Activated CD8-positive, alpha-beta memory T cell treated with anti-CD3 and anti-CD28 coated beads, Interleukin-2, amount 50 U/mL, for 24 hours (primary cell): ENCODE measurements at regions not wholly inside any gene's neighbourhood (a gene's known extent, or its start where the extent isn't known, plus 50 kb on each side); places are given as distances from the start of the nearest gene placed in this dataset.
"Not testable (repeated sequence)": the region's sequence is repeated elsewhere in the genome, so short reads cannot be mapped to it uniquely, and the experiment has no call there.

ENCODE experiments used
- DNase-seq: peaks from one replicate; pipeline ENCODE4 v3.0.0-alpha.2; 2020; ENCODE audit errors: extremely low read depth

DNA sequence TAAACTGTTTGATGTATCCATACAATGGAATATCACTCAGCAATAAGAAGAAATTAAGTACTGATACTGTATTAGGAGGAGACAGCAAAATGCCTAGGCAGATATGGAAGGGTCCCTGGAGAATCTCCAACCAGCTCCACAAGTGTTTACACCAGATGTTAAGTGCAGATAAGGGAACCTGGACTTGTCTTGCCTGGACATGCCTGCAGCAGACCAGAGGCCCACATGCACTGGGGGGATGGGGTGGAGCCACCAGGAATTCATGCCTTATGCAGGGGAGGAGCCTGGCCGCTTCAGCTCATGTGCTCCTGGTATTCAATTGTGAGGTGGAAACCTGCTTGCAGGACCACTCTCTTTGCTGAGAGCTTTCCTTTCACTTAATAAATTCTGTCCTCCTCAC is 287.6 kb downstream of the LIPI start:
- not testable (repeated sequence) for DNase-seq

DNA sequence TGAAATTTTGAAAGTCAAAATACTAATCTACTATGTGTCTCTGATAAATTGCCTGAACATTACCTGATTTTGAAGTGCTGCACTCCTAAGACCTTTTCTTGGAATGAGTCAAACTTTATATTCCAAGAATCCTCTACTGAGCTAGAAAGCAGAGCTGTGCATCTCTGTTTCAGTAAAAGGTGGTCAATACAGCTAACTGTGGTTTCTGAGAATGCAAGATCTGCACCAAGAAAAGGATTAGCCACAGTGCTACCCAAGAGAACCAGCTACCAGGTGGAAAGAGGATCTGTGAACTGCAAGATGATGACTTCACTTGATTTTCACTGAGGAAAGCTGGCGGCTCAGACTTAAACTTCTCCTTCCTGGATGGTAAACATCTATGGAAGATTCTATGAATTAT is 289.3 kb downstream of the LIPI start:
- not testable (repeated sequence) for DNase-seq

DNA sequence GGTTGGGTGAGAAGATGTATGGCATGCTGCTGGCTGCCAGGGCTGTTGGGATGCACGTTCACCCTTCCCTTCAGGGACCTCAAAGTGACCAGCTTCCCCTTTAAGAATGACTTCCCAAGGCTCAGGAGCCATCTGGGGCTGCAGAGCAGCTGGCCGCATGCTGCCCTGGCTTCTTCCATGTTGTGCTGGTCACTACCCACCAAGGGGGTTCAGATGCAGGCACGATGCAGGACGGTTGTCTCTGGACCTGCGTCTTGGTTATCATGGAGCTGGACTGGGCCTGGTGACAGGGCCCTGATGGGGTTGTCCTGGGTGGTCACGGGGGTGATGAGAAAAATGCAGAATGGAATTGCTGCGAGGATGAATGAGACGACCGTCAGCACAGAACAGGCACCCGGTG is 297.8 kb downstream of the POTED start:
- DNase-seq = not testable (repeated sequence)

DNA sequence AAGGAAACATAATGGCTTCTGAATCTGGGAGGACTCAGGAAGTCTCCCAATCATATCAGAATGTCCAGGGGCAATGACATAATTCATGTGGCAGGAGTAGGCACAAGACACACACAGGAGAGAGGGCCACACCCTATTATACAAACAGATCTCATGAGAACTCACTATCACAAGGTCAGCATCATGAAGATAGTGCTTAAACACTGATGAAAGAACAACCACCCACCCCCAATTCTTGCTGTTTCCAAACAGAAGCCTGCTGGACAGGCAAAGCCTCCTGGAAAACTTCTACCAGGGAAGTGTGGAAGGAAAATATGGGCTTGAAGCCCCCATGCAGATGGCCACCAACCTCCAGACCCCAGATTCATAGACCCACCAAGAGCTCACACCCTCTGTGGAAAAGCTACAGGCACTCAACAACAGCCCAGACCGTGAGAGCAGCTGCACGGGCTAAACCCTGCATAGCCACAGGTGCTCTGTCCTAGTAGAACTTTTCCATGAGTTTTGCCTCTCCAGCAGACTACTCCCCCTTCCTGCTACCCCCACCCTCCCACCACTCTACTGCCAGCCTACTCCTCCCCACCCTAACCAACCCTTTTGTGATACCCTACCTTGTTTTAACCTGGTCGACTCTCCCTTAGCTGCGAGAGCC is 287.1 kb downstream of the POTED start:
- DNase-seq = not testable (repeated sequence)

DNA sequence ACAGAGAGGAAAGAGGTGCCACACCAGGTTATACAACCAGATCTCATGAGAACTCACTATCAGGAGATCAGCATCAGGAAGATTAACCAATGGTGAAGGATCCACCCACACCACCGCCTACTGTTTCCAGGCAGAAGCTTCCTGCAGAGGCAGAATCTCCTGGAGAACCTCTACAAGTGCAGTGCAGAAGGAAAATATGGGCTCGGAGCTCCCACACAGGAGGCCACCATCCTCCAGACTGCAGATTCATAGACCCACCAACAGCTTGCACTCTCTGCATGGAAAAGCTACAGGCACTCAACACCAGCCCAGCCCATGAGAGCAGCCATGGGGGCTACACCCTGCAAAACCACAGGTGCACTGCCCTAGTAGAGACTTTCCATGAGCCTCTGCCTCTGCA is 284.0 kb downstream of the POTED start:
- not testable (repeated sequence) for DNase-seq

DNA sequence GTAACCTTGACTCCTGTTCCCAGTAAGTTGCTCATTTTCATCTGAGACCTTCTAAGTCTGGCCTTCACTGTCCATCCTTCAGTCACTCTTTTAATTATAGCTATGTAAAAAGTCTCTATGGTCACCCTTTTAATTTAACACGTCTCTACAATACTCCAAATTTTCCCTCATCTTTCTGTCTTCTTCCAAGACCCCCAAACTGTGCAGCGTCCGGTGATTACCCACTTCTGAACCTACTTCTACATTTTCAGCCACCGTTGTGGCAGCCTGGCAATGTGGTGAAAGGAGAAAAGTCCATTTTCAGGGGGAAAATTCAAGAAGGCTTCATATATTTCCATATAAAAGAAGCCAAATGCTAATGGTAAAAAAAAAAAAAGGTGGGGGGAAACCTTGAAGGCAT is 283.4 kb downstream of the POTED start:
- not testable (repeated sequence) for DNase-seq

DNA sequence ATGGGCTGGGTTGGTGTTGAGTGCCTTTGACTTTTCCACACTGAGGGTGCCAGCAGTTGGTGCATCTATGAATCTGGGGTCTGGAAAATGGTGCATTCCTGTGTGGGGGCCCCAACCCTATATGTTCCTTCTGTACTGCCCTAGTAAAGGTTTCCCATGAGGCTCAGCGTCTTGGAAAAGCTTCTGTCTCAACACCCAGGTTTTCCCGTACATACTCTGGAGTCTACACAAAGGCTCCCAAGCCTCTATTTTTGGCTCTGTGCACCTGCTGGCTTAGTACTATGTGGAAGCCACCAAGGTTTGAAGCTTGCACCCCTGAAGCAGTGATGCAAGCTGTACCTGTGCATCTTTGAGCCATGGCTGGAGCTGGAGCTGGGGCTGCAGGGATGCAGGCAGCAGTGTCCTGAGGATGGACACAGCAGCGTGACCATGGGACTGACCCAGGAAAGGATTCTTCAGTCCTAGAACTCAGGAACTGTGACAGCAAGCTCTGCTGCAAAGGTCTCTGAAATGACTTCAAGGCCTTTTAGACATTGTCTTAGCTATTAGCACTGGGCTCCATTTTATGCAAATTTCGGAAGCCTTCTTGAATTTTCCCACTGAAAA is 282.7 kb downstream of the POTED start:
- not testable (repeated sequence) for DNase-seq

DNA sequence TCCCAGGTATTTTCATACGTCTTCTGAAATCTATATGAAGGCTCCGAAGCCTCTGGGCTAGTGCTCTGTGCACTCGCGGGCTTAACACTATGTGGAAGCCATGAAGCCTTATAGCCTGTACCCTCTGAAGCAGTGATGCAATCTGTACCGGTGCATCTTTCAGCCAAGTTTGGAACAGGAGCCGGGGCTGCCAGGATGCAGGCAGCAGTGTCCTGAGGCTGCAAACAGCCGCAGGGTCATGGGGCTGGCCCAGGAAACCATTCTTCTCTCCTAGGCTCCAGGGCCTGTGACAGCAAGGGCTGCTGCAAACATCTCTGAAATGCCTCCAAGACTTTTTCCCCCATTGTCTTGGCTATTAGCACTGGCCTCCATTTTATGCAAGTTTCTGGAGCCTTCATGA is 279.6 kb downstream of the POTED start:
- not testable (repeated sequence) for DNase-seq

DNA sequence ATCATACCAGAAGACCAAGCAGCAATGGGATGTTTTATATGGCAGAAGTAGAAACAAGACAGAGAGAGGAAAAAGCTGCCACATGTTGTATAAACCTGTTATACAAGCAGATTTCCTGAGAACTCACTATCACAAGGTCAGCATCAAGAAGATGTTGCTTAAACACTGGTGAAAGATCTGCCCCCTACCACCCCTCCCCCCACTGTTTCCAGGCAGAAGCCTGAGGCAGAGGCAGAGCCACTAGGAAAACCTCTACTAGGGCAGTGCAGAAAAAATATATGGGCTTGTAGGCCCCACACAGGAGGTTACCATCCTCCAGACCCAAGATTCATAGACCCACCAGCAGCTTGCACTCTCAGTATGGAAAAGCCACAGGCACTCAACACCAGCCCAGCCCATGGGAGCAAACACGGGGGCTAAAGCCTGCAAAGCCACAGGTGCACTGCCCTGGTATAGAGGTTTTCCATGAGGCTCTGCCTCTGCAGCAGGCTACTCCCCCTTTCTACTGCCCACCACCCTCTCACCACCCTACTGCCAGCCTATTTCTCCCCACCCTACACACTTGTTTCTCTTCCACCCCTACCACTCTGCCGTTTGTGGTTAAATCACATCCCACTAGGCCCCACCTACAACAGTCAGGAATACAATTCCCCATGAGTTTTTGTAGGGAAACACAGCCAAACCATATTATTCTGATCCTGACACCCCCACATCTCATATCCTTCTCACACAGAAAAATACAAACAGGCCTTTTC is 274.2 kb downstream of the POTED start:
- DNase-seq = not testable (repeated sequence)

DNA sequence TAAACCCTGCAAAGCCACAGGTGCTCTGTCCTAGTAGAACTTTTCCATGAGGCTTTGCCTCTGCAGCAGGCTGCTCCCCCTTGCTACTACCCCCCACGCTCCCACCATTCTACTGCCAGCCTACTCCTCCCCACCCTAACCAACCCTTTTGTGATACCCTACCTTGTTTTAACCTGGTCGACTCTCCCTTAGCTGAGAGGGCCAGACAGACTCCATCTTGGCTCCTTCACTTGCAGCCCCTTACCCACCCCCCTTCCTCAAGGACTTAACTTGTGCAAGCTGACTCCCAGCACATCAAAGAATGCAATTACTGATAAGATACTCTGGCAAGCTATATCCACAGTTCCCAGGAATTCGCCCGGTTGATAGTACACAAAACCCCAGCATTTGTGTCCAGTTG is 267.9 kb downstream of the POTED start:
- DNase-seq = not testable (repeated sequence)

DNA sequence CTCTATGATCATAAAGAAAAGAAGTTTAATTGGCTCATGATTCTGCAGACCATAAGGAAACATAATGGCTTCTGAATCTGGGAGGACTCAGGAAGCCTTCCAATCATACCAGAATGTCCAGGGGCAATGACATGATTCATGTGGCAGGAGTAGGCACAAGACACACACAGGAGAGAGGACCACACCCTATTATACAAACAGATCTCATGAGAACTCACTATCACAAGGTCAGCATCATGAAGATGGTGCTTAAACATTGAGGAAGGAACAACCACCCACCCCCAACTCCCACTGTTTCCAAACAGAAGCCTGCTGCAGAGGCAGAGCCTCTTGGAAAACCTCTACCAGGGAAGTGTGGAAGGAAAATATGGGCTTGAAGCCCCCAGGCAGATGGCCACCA is 267.4 kb downstream of the POTED start:
- not testable (repeated sequence) for DNase-seq

DNA sequence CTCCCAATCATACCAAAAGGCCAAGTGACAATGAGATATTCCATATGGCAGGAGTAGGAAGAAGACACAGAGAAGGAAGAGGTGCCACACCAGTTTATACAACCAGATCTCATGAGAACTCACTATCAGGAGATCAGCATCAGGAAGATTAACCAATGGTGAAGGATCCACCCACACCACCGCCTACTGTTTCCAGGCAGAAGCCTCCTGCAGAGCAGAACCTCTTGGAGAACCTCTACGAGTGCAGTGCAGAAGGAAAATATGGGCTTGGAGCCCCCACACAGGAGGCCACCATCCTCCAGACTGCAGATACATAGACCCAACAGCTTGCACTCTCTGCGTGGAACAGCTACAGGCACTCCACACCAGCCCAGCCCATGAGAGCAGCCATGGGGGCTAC is 264.4 kb downstream of the POTED start:
- not testable (repeated sequence) for DNase-seq

DNA sequence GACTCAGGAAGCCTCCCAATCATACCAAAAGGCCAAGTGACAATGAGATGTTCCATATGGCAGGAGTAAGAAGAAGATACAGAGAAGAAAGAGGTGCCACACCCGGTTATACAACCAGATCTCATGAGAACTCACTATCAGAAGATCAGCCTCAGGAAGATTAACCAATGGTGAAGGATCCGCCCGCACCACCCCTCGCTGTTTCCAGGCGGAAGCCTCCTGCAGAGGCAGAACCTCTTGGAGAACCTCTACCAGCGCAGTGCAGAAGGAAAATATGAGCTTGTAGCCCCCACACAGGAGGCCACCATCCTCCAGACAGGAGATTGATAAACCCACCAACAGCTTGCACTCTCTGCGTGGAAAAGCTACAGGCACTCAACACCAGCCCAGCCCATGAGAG is 245.1 kb downstream of the POTED start:
- no peak for DNase-seq

DNA sequence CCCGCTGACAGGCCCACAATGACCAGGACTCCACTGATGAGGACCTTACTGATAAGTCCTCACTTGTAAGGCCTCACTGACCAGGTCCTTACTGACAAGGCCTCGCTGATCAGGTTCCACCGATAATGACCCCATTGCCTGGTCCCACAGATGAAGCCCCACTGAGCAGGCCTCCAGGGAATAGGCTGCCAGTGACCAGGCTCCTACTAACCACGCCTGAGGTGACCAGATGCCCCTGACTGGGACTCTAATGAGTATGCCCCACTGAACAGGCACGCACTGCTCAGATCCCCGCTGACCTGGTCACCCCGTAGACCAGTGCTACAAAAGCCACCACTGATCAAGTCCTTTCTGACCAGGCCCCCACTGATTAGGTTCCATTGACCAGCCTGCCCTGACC is 241.2 kb downstream of the POTED start:
- DNase-seq = not testable (repeated sequence)

DNA sequence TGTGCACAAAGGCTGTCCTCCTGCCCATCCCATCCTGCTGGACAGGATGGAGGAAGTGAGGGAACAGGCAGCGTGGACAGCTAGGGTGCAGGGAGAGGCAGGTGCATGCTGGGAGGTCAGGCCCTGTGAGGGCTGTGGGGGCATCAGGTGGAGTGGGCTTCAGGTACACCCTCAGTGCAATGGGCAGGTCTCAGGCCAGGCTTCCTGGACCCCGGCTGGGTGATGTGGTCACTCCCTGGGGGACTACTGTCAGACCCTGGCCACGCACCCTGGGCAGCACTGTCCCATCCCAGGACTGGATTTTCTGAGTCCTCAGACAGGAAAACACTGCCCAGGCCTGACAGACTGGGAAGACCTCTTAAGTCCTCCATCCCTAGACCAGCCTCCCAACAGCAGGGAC is 239.9 kb downstream of the POTED start:
- DNase-seq = not testable (repeated sequence)

DNA sequence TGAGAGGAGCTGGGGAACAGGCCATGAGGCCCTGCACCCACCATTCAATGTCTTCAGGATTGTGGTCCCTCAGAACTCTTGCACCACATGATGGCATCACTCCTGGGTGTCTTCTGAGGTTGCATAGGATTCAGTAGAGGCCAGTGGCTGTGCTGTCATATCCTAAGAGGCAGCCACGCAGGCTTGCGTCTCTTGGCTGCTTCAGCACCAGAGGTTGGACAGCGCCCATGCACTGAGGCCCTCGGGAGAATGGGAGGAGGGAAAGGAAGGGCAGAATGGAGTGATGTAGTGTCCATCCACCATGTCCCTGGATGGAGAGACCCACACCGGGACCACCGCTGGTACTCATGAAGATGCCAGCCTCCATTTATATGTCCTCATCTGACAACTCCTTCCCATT is 237.1 kb downstream of the POTED start:
- not testable (repeated sequence) for DNase-seq

DNA sequence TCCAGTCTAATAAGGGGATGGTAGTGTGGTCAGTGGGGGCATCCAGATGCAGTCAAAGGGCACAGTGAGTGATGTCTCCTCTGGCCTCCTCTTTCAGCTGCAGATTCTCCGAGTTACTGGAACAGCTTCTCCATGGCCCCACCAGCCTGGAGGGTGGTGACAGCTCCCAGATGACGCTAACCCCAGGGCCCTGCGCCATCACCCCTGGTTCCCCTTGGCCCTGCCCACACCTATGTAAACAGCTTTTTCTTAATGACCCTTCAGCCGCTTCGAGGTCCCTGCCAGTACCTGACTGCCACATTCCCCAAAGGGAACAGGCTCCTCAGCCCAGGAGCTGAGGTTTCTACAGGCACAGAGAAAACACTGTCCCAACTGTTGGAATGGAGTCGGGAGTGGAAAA is 235.0 kb downstream of the POTED start:
- DNase-seq = not testable (repeated sequence)

DNA sequence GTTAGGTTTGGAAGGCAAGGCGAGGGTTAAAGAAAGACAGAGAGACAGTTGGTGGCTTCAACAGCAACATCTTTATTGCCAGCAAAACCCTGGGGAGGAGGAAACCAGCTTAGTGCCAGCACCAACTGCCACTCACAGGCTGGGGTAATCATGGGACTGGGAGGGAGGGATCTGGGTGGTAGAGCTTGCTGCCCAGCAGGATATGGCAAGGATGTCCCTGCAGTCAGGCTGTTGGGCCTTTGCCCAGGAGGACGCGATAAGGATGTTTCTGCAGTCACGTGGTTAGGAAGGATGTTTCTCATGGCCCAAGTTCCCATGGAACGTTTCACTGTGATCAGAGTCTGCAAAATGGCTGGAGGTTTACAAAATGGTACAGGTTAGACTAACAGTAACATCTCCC is 233.5 kb downstream of the POTED start:
- DNase-seq = not testable (repeated sequence)

DNA sequence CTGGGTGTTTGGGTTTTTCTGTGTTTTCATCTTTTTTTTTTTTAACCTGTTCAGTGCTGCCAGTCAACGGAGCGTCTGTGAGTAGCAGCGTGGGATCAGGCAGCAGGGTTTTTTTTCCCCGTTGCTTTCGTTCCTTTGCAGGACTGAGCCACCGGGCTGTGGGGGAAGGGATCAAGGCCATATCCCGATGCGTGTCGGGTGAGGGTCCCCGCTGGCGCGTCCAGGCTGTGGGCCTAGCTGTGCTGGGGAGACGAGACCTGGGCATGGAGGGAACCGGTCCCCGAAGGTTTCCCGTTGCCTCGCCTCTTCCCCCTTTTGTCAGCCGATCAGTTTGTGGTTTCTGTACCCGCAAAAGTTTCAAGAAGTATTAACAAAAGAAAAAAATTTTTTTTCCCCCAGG is 218.1 kb downstream of the POTED start:
- not testable (repeated sequence) for DNase-seq

DNA sequence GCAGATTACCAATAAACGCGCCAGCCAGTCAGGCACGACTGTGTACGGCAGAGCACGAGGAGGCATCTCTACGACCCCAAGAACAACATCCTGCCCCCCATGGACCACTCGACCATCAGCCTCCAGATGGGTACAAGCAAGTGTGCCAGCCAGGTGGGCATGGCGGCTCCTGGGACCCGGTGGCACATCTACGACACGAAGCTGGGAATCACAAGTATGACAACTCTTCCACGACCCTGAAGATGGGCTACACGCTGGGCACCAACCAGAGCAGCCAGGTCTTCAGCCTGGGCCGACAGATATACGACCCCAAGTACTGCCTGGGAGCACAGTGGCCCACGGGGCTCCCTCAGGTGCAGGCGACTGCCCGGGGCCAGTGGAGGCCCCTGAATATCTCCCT is 217.6 kb downstream of the POTED start:
- no peak for DNase-seq

DNA sequence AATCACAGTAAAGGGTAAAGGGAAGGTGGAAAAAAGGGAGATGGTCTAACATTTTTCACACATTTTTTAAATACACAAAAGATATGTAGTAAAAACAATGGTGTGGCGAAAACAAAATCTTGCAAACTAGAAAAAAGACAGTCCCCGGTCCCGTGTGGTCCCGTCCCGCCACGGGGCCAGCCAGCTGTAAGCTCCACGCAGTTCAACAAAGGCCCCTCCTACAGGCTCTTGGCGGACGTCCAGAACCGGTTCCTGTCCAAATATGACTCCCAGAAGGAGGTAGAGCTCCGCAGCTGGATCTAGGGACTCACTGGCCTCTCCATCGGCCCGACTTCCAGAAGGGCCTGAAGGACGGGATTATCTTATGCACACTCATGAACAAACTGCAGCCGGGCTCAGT is 216.9 kb downstream of the POTED start:
- not testable (repeated sequence) for DNase-seq

DNA sequence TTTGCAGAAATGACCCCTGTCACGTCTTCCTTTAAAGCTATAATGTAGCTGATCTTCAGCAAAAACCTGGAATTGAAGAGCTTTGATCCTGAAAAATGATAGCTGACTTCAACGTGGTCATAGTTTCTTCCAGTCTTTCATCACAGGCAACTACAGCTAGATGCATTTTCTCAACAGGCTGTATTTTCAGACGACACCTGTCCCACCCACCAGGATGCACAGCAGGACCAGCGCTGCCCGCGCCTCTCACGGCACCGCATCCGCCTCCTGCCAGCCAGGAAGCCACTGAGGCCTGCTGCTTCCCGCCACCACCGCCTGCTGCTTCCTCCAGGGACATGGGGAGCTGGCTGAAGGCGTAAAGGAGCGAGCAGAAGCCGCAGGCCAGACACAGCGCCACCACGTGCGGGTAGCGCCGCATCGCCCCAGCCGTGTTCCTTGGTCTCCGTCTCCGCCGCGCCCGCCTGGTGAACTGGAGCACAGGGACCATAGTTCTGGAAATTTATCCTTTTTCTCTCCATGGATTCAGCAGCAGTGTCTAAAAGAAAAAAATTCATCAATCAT is 215.7 kb downstream of the POTED start:
- not testable (repeated sequence) for DNase-seq

DNA sequence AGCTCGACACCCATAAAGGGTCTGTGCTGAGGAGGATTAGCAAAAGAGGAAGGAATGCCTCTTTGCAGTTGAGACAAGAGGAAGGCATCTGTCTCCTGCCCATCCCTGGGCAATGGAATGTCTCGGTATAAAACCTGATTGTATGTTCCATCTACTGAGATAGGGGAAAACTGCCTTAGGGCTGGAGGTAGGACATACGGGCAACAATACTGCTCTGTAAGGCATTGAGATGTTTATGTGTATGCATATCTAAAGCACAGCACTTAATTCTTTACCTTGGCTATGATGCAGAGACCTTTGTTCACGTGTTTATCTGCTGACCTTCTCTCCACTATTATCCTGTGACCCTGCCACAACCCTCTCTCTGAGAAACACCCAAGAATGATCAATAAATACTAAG is 210.7 kb downstream of the POTED start:
- not testable (repeated sequence) for DNase-seq
